SK-N-SH treated with all-trans-retinoic acid at 6 μM for 48 hours (cell line): ENCODE measurements at regions not wholly inside any gene's neighbourhood (a gene's known extent, or its start where the extent isn't known, plus 50 kb on each side); places are given as distances from the start of the nearest gene placed in this dataset.

Experiments used
- ISL1 ChIP-seq: fragments of 250-450 bp; sonication (Bioruptor Pico); IDR thresholded peaks from 2 replicates; pipeline ENCODE4 v2.1.2; 2022; ENCODE audit warnings: mild to moderate bottlenecking, moderate library complexity
- ZFP3 ChIP-seq: fragments of 250-450 bp; sonication (Bioruptor Pico); IDR thresholded peaks from 2 replicates; pipeline ENCODE4 v1.5.0; 2020; ENCODE audit warnings: mild to moderate bottlenecking, moderate library complexity
- TF ChIP-seq, protein P1 (sequence below): fragments of 250-450 bp; sonication (Bioruptor Pico); IDR thresholded peaks from 2 replicates; pipeline ENCODE4 v1.8.0; 2021; ENCODE audit warnings: low read depth, mild to moderate bottlenecking, moderate library complexity, borderline replicate concordance

DNA sequence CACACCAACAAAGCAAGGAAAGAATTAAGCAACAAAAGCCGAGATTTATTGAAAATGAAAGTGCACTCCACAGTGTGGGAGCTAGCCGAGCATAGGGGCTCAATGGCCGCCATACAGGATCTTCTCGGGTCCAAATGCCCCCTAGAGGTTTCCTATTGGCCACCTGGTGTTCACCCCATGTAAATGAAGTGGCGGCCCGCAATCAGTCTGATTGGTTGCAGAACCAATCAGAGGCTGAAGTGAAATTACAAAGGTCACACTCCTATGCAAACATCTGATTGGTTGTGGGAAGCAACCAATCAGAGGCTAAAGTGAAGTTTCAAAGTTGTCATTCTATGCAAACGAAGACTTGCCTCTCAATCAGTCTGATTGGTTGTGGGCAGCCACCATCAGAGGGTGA, 61.8 kb upstream of the SLC35B4 start:
- TF ChIP-seq ZFP3 (CRISPR knock-in tag), result no peak
- TF ChIP-seq ISL1 (CRISPR knock-in tag), result no peak
- TF ChIP-seq, protein P1, sequence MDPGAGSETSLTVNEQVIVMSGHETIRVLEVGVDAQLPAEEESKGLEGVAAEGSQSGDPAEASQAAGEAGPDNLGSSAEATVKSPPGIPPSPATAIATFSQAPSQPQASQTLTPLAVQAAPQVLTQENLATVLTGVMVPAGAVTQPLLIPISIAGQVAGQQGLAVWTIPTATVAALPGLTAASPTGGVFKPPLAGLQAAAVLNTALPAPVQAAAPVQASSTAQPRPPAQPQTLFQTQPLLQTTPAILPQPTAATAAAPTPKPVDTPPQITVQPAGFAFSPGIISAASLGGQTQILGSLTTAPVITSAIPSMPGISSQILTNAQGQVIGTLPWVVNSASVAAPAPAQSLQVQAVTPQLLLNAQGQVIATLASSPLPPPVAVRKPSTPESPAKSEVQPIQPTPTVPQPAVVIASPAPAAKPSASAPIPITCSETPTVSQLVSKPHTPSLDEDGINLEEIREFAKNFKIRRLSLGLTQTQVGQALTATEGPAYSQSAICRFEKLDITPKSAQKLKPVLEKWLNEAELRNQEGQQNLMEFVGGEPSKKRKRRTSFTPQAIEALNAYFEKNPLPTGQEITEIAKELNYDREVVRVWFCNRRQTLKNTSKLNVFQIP (CRISPR knock-in tag), result no peak
